SKM-1 treated with dmso at 0.1 percent for 144 hours (cell line): ENCODE measurements at regions not wholly inside any gene's neighbourhood (a gene's known extent, or its start where the extent isn't known, plus 50 kb on each side); places are given as distances from the start of the nearest gene placed in this dataset.
"Not testable (repeated sequence)": the region's sequence is repeated elsewhere in the genome, so short reads cannot be mapped to it uniquely, and the experiment has no call there.

Source experiments
- DNase-seq: peaks from one replicate; lab custom pipeline; 2025; ENCODE audit not compliant: unreplicated experiment; lab: John Stamatoyannopoulos, UW

DNA sequence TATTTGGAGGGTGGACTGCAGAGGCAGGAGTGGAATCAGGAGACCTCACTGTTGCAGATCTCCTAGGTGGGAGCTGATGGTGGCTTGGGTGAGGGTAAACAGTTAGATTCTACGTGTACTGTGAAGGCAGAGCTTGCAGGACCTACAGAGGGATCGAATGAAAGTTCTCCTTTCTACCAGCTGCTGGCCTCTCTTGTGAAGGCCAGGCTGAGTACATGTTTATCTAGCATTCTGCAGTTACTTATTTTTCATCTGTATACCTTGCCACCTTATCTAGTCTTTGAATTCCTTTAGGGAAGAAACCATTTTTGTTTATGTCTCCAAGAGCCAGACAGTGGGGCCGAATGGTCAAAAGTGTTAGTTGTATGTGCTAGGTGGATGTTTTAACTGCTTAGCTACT lies 57.6 kb downstream of the PTTG1 start:
- no peak for DNase-seq

DNA sequence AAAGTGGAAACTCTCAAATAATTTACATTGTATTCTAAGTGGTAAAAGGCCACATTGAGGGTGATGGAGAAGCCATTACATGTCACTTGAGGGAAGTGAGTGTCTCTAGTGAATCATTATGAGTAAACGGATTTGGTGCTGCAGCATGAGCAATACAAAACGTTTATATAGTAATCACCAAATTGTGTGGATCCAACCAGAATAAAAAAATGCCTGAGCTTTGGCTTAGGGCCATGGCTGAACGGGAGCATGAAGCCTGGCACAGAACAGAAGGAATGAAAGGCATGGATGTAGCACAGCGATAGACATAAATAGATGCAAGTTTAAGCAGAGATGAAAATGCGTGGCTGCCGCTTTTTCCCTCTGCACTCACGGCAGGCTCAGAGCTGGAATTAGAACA lies 58.3 kb downstream of the PTTG1 start:
- no peak for DNase-seq

DNA sequence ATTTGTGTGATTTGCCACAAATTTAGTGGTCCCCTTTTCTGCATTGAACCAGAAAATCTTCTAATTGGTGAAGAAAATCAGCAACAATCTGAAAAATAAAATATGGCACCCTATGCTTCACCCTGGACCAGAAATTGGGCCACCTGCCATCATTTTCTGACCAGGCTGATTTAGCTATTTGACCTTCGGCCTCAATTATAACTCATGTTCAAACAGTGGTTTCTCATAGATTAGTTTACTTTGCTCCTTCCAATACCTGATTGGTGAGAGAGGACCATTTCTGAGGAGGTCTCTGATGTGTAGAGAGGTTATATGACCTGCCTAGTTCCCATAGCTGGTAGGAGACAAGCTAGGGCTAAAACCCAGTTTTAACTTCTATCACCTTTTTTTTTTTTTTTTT lies 59.0 kb downstream of the PTTG1 start:
- DNase-seq, result no peak

DNA sequence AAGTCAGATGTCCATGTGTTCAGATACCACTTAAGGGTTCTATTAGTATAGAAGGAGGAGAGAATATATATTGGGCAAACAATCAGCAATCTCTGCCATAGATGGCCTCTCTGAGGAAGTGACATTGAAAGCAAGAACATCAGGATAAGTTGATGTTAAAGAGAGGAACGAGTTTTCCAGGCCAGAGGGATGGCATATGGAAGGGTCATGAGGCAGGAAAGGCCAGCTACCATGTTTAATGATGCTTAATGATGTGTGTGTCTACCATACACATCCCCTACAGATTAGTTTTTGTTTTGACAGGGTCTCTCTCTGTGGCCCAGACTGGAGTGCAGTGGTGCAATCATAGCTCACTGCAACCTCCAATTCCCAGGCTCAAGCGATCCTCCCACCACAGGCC lies 63.0 kb downstream of the PTTG1 start:
- DNase-seq, result no peak

DNA sequence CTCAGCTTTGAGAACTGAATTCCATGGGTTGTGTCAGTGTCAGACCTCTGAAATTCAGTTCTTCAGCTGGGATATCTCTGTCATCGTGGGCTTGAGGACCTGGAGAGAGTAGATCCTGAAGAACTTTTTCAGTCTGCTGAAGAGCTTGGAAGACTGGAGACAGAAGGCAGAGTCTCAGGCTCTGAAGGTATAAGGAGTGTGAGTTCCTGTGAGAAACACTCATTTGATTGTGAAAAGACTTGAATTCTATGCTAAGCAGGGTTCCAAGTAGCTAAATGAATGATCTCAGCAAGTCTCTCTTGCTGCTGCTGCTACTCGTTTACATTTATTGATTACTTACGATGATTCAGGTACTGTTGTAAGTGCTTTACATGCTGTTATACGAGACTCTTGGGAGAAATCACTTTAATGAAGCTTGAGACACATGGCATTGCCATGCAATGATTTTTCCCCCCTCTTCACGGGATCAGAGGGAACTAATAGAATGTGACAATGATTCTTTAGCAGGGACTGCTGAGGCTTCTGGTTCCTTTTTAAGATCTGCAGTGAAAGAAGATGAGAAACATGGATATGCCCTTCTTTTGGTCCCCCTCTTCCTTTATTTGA lies 63.8 kb downstream of the PTTG1 start:
- no peak for DNase-seq

DNA sequence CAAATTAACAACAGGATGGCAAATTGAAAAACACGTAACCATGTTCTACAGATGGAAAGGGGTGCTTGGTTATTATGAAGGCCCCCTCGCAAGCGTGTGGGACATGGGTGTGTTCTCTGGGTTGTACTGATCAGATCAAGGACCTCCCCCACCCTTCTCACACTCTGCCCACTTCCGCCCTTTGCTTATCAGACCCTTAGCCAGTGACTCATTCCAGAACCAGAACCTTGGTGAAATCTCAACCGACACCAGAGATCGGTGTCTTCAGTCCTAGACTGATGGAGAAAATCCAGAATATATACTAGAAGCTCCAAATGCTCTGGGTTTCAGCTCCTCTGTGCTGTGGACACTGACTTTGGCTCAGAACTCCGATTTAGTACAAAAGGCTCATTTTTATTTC lies 64.9 kb downstream of the PTTG1 start:
- no peak for DNase-seq

DNA sequence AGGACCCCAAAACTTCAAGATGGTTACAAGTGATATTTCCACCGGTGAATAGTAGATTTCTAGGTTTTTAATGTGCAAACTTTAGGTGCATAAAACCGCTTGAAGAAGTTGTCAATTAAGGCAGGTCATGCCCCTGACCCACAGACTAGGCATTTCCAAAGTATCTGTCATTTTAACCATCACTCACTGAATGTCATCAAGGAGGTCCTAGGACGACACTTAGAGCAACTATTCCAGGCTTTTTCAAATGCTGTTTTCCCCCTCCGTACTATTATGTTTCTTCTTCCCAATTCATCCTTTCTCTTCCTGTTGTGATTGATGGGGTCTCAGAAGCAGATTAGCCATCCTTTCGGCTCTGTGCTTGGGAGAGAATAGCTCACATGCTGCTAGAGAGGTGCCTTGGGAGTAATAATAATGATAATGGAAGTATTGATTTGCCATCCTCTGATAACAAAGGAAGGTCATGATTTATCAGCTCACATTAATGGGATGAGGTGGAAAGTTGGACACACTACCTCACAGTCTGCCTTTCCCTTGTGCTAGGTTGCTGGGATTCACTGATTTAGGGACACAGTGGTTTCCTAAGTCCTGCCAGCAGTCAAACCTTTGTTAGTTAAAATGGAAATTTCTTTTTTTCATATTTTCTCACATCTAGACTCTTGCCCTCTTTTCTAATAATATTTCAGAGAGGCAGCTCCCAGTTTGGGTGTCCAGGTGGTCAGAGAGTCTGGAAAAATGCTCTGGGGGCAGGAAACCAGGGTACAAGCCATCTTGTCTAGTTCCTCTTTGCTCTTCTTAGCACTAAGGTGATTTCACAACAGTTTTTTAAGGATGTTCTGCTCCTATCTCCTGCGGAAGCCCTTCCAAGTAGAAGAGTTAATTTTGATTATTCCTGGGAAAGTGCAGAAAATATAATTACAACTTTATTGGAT lies 67.0 kb downstream of the PTTG1 start:
- peak; percentile 54 for DNase-seq

DNA sequence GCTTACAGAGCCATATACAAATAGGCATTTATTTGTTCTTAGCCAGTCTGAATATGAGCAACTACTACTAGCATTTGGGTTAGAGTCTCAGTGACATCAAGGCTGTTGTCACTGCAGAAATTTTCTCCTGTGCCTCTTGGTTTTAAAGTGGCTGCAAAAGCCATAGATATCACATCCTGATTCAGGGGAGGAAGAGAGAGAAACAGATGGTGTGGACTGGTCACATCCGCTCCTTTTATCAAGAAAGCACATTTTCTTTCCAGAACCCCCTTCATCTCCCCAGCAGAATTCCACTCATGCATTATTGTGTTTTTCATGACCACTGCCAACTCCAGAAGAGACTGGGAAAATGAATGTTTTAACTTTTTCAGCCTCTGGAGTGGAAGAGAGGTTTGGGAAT lies 69.8 kb downstream of the PTTG1 start:
- DNase-seq, result no peak

DNA sequence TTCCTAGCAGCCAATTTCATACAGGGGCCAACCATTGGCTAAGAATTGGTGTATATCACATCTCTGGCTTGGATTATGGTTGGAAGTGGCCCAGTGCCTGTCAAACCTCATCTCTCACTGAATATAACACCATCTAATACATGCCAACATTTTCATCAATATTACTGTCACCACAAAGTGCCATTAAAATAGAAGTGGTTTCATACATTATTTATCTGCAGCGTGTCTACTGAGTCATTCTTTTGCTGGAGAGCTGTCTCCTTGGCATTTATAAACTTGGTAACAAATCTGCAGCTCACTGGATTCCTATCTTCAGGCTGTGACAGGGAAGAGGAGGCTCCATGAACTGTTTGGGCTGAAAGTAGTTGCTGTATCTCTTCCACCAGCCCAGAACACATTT lies 70.9 kb downstream of the PTTG1 start:
- no peak for DNase-seq

DNA sequence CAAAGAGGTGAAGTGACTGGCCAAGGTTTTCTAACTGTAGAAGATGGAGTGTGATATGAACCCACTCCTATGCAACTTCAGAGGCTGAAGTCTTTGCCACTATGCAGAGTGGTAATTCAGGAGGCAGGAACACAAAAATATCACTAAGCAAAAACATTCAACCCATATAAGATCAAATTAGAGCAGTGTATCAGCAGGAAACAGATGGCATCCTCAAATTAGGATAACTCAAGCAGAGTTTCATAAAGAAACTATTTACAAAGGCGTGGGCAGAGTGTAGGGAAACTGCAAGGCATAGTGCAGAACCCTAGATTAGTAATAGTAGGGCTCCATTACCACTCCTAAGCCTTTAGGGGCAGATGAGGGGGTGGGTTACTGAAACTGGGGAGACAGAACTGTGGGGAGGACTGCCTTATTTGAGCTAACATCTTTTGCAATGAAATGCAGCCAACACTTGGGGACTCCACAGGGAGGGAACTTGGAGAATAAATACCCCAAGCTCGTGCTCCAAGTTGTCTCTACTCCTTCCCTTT lies 72.2 kb downstream of the PTTG1 start:
- DNase-seq, result no peak

DNA sequence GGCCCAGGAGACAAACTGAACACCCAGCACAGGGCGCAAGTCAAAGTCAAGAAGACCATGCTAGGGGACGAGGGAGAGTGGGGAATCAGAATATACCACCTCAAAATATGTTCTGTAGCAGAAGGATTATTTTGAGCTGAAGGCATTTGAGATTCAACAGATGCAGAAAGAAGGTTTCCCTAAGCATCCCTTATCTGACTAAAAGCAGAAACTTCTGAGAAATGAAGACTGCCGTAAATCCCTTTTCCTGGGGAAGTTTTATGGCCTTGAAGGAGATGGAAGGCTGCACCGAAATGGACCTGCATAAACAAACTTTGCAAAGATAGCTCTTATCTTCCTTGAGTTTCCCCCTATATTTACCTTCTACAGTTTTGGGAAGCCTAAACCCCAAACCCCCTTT lies 72.8 kb downstream of the PTTG1 start:
- no peak for DNase-seq

DNA sequence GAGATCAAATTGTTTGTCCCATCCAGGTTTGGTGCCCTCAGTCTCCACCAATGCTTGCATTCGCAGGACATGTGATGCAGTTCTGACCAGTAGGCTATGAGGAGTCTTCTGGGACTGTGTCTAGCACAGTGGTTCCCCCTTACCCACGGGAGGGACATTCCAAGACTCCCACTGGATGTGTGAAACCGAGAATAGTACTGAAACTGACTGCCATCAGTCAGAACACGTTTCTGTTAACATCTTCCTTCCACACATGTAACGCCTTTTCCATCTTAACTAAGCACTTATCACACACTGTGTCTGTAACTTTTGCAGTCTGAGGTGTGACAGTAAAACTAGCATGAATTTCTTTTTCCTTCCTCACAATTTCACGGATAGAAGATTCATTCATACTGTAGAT lies 74.7 kb downstream of the PTTG1 start:
- no peak for DNase-seq

DNA sequence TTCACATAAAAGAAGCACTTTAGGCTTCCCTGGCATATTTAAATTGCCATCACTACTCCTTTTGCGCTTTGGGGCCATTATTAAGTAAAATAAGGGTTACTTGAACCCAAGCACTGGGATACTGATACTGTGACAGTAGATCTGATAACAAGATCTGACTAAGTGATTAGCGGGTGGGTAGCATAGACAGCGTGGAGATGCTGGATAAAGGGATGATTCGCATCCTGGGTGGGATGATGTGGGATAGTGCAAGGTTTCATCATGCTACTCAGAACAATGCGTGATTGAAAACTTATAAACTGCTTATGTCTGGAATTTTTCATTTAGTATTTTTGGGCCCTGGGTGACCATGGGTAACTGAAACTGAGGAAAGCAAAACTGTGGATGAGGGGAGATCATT lies 75.1 kb downstream of the PTTG1 start:
- no peak for DNase-seq

DNA sequence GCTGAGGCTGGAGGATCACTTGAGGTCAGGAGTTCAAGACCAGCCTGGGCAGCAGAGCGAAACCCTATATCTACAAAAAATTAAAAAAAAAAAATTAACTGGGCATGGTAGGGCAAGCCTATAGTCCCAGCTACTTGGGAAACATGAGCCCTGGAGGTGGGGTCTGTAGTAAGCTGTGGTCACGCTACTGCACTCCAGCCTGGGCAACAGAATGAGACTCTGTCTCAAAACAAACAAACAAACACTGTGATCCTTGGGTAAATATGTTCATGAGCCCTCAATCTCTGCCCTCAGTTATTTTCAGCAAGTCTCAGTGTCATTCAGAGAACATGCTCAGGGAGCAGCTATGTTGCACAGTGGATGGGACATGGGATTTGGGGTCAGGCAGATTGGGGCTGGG lies 76.2 kb downstream of the PTTG1 start:
- no peak for DNase-seq

DNA sequence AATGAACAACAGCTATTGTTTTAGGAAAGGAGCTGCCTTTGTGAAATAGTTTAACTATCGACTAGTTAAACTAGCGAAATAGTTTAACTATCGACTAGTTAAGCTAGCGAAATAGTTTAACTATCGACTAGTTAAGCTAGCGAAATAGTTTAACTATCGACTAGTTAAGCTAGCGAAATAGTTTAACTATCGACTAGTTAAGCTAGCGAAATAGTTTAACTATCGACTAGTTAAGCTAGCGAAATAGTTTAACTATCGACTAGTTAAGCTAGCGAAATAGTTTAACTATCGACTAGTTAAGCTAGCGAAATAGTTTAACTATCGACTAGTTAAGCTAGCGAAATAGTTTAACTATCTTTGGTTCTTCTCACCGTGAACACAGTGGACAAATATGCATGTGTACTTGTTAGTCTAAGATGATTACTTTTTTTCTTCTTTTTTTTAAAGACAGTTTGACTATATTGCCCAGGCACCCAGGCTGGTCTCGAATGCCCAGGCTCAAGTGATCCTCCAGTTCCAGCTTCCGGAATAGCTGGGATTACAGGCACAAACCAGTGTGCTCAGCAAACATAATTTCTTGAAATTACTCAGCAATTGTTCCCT lies 76.9 kb downstream of the PTTG1 start:
- DNase-seq, result not testable (repeated sequence)

DNA sequence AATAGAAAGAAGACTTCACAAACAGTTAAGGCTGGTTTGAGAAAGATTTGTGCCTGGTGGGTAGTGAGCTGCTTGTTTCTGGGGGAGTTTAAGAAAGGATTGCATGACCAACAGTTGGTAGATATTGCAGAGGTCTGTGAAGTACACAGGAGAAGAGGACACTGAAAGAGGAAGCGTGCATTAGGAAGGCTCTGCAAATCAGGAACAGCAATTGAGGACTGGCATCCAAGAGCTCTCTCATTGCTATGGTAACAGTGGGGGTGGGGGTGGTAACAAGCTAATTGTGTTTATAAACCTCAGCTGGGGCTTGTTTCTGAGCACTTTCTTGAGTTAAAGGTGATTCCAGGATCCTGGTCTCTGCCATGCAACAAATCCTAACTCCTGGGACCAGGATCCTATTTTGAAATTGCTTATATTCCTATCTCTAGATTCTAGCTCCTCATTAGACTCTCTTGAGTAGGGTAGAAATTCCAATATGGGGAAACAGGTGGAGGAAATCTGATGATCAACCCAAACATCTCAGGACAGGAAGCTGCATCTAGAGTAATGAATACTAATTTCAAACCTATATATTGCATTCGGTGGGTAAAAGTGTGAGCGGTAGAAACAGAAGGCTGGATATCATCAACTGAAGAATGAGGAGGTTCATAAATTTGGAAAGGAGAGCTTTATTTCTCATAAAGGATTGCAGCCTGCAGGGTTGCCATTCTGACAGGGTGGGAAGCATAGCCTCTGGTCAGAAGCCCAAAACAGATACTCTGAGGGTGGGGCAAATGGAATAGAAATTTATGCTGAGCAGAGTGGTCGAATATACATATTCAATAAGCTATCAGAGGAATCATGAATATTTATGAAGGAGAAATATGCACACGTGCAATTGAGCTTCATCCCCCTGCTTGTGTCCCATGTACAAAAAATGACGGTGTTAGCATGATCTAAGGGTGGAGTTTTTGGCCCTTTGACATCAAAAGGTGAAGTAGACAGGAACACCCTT lies 79.4 kb downstream of the PTTG1 start:
- peak; percentile 80 for DNase-seq

DNA sequence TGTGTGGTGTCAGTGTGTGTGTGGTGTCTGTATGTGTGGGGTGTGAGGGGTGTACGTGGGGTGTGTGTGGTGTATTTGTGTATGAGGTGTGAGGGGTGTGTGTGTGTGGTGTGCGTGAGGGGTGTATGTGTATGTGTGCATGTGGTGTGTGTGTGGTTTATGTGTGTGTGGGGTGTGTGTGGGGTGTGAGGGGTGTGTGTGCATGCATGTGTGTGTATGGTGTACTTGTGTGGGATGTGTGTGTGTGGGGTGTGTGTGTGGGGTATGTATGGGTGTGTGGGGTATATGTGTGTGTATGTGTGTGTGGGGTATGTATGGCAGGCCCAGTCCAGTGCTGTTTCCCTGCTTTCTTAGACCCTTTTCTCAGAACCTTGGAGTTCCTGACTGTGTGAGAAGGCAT lies 83.3 kb downstream of the PTTG1 start:
- no peak for DNase-seq

DNA sequence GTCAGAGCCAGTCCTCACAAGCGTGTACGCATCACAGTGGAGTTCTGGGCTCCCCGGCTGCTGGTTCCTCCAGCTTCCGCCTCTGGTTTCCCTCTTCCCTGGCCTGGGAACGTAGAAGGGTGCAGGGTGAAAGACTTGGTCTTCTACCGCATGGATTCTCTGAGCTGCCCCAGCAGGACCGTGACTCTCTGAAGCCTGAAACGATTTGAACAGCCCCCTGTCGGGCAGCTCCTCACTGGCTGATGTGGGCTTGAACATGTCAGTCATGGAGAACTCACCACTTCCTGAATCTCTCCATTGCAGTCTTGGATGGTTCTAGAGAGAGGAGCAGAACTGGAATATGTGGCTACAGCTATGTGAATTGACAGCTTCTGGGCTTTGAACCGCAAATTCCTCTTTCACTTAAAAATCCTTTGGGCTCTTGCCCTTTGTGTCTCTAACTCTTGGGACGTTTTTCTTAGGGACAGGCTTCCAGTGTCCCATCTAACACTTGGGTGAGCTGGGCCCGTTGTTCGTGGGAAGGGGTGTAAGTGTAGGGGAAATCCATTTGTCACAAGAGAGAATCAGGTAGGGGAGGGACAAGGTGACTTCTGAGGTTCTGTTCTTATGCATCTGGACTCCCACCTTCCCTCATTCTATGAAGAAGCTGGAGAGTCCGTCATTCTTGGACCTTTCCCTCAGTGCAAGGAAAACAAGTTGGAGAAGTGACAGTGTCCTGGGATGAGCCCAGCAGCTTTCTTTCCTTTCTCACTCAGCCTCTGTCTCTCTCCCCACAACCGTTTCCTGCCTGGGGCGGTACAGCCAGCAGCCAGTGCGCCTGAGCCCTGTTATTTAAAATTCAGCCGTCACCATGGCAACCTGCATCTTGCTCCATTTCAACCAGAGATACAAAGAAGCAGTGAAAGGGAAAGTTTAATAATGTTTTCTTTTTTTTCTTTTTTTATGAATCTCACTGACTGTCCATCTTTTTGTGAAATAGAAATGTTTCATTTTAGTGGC lies 84.7 kb downstream of the PTTG1 start:
- DNase-seq, result no peak

DNA sequence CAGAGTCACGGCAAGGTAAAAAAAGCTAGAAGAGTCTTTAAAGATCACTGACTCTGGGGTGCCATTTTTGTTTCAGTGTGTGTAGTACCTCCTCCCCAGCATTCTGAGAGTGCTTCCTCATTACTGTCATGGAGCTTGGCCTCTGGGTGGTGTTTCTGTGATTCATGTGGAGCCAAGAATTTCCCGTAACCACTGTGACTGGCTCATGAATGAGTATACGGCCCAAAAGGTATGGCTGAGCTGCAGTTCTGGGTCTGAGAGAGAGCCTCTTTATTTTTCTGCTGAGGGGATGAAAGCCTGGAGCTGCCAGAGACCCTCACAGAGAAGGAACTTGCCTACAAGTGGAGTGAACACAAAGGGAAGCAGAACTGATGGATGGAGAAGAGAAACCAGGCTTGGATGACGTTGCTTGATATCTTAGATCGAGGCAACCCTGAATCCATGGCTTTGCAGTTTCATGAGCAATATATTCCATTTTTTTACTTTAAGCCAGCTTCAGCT lies 85.6 kb downstream of the PTTG1 start:
- no peak for DNase-seq
